DOHH2 (cell line): ENCODE measurements at regions not wholly inside any gene's neighbourhood (a gene's known extent, or its start where the extent isn't known, plus 50 kb on each side); places are given as distances from the start of the nearest gene placed in this dataset.

Experiments
- EZH2phosphoT487 ChIP-seq: fragments of 200-600 bp; sonication (generic); IDR thresholded peaks from 2 replicates; pipeline ENCODE4 v1.6.1; 2017; ENCODE audit warnings: borderline replicate concordance, mild to moderate bottlenecking, antibody characterized with exemption, low read length, moderate library complexity, mixed read lengths
- TF ChIP-seq, protein P1 (sequence below): fragments of 200-600 bp; sonication (generic); IDR thresholded peaks from one replicate; pipeline ENCODE4 v1.5.1; 2014; ENCODE audit warnings: antibody characterized with exemption, mild to moderate bottlenecking, low read depth, low read length; ENCODE audit not compliant: poor library complexity, severe bottlenecking

DNA sequence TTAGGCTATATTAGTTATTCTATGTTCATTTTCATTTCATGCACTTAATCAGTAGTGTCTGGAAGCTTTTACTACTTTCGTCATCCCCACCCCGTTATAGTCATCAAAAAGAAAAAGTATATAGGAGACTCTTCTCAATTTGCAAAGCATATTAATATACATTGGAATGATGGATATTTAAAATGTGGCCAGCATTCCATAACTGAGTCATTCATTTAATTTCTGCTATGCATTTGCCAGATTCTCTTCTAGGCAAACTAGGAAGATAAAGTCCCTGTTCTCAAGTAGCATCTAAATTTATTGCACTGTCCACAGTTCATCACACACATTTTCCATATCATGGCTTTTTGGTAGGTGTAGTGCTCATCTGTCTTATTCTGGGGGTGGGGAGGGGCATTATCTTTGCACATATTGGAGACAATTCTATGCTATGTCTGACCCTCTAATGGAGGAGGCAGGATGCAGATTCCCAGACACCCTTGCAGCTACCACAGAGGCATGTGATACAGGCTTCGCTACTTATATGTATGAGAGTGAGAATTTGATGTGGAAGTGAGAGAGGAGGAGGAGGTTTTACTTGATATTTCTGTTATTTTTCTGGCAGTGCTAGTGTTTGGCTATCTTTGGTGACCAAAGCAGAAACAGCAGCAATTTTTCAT lies 125.8 kb downstream of the CTH start:
- TF ChIP-seq, protein P1, sequence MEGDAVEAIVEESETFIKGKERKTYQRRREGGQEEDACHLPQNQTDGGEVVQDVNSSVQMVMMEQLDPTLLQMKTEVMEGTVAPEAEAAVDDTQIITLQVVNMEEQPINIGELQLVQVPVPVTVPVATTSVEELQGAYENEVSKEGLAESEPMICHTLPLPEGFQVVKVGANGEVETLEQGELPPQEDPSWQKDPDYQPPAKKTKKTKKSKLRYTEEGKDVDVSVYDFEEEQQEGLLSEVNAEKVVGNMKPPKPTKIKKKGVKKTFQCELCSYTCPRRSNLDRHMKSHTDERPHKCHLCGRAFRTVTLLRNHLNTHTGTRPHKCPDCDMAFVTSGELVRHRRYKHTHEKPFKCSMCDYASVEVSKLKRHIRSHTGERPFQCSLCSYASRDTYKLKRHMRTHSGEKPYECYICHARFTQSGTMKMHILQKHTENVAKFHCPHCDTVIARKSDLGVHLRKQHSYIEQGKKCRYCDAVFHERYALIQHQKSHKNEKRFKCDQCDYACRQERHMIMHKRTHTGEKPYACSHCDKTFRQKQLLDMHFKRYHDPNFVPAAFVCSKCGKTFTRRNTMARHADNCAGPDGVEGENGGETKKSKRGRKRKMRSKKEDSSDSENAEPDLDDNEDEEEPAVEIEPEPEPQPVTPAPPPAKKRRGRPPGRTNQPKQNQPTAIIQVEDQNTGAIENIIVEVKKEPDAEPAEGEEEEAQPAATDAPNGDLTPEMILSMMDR: no peak
- no peak for TF ChIP-seq EZH2phosphoT487
